Fibroblast of skin of right quadriceps (primary cell): ENCODE measurements at regions not wholly inside any gene's neighbourhood (a gene's known extent, or its start where the extent isn't known, plus 50 kb on each side); places are given as distances from the start of the nearest gene placed in this dataset.

Experiments used
- DNase-seq: peaks from one replicate; pipeline ENCODE4 v3.0.0-alpha.2; 2013

DNA sequence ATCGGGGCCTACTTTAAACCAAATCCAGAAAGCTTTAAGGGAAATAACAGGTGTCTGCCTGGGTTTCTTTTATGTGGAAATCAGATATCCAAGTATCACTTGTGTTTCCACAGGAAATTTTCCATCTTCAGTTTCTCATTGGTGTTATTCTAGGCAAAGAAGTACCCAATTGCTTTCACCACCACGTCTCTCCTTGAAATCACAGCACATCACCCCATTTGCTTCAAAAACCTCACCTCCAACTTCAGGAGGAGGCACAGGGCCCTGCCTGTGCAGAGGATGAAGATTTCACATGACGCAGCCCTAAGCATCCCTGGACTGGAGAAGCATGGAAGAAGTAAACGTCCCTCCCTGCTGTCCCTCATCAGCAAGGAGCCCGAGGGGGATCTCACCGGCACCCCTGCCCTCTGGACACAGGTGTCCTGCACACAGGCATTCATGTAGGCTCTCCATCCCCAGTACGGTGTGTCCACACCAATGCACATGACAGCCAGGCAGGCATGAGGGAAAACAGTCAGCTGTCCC is 182.3 kb downstream of the TBXT start:
- no peak for DNase-seq

DNA sequence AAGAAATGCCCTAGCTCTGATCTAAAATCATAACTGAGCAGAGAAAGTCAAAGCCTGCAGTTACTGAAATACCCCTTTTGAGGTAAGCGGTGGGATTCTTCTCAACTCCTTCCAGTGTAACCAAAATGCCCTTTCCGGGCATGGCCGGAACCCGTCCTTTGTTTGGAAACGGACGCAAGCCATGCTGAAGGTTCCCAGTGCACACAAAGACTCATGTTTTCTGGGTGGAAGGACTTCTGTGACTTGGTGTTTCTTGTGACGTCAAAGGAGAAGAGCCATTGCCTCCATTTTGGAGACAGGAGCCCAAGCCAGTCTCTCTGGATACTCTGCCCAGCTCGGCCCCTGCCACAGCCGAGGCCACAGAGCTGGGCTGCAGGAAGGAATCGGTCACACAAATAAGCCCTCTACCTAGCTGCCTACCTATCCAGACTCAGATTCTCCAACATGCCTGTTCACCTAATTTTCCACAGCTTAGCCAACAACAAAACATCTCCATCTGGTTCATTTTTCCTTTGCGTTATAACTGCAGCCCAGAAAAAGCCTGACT is 182.8 kb downstream of the TBXT start:
- no peak for DNase-seq

DNA sequence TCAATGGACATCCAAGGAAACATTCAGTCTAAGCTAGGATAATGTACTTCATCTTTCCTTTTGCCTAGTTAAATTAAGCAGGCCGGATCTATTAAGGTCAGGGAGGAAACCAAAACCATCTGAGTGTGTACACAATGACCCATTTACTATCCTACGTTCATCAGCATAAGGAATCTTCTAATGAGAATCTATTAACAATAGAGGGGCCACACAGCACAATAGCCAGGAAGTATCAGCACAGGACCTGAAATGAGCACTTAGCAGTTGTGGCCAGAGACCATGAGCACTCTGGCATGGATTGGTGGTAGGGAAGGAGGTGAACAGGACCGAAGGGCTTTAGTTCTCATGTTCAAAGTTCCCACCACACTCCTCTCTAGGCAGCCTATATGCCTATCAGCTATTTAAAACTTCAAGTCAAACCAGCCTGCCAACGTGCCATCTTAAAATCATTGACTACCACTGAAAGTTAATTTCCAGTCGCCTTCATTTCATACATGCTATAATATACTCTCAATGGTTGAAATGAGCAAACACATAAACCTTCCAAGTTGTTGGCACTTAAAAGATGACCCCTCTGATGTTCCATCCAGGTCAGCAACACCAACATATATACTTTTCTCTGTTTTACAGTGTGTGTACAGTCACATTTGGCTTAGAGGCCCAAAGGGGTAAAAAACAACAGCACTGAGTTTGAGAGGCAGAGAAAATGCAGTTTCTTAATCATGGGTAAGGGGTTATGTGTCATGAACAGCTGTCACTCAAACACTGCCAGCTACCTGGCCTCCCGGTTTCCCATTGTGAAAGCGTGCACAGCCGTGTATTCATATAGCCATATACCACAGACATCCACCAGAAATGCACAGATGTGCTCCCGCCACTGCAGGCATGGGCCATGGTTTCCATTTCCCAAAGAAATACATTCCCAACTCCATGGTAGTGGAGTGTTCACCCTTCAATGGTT is 184.3 kb downstream of the TBXT start:
- no peak for DNase-seq

DNA sequence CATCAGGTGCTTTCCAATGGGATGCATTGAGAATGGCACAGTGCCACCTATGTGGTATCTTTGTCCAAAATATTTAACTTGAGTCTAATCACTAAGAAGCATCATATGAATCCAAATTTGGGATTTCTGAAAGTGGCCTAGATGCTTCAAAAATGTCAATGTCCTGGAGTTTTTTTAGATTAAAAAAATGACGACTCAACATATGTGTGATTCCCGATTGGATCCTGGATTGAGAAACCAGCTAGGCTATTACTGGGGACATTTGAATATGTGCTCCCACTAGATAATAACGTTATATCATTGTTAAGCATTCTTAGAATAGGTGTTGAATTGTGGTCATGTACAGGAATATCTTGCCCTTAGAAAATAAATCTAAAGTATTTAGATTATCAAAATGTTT is 189.2 kb downstream of the TBXT start:
- DNase-seq: no peak

DNA sequence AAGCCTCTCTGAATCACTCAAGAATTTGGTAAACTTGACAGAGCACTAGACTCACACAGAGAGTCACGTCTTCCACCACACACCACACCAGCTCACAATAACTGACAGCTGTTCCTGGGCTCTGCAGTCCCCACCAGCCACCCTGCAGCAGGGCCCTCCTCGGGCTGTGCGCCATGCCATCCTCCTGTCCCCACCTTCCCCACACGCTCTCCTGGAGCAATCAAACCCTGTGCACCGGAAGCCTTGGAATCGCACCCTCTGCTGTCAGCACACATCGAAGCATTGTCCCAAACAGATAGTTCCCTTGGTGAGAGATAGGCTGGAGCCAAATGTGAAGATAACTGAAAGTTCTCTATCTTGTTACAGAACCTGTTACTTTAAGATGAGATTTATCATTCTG is 191.0 kb downstream of the TBXT start:
- DNase-seq: no peak

DNA sequence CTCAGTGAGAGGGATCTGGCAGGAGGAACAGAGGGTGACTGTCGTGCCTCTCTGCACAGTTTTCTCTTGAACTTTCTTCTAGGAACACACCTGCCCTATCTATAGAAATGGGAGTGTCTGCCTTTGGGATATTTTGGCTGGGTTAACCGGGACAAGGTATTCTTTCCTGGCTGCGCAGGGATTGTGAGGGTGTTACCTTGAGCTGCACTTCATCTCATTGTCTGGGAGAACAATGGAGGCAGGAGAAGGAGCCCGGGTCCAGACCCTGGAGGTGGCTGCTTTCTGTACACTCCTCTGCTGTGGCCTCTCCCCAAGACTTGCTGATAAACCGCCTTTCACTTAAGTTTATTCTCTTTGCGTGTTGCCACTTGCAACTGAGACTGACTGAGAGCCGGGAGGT is 192.8 kb downstream of the TBXT start:
- DNase-seq: no peak

DNA sequence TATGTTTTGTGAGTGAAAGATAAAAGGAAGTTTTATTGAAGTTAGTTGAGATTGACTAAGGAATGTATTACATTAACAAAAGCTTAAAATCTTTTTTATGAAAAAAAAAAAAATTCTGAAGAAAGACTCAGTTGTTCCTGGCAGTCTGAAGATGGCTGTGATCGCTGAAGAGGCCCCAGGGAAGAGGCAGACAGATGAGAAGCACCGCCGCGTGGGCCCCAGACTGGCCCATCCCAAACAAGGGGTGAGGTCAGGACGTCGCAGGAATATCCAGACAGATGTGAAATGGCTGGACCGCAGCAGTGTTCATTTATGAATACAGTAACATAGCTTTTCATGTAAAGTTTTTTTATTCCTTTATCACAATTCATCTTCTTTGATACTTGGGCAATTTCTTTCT is 194.2 kb downstream of the TBXT start:
- DNase-seq: no peak

DNA sequence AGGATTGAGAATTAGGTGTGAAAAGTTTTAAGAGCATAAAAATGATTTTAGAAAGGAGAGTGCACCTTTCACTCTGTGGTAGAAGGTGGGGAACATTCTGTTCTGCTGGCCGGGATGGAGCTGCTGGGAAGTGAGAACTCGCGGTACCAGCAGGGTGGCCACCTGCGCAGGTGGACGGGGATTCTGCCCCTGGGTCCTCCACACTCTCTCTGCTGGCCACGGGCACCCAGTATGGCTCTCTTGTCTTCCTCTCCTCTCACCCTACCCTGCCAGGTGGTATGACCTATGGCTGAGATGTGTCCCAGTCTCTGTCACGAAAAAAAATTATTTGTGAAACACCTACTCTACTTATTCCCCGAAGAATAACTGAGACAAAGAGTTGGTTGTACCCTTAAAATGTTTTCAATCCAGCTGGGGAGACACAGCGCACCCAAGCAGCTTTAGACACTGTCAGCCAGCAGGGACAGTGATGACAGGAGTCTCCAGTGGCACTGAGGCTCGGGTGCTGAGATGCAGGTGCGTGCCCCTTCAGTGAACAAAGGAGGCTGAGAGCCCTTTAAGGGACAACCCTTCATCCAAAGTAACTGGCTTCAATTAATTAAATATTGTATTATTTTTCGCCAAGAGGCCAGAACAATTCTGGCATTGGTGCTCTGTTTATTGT is 195.4 kb downstream of the TBXT start:
- DNase-seq: no peak

DNA sequence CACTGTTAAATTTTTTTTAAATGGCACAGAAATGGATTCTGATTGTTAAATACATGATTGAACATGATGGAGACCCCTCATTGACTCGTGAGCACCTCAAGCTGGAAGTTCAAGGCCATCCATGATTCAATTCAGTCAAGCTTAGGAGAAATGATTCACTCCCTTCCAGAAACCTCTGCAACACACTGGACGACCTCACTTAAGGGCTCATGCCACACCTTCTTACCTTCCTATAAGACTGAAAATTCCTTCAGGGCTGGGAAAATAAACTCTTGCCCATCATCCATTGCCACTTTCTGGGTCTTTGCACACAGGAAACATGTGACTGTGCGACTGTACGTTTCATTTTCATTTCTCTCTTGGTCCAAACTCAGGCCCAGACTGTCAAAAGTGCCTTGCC is 196.4 kb downstream of the TBXT start:
- DNase-seq: no peak

DNA sequence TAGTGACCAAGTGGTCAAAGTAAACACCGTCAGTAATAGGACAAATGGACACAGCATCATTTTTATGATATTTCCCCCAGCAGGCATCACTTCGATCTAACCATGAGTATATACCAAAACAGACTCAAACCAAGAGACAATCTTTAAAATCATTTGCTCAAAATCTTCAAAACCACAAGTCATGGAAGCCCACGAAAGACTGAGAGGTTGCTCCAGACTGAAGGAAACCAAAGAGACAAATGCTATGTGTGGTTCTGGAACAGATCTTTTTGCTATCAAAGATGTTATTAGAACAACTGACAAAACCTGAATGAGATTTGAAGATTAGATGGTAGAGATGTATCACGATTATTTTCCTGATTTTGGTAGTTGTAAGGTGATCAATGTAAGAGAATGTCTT is 197.7 kb downstream of the TBXT start:
- DNase-seq: no peak

DNA sequence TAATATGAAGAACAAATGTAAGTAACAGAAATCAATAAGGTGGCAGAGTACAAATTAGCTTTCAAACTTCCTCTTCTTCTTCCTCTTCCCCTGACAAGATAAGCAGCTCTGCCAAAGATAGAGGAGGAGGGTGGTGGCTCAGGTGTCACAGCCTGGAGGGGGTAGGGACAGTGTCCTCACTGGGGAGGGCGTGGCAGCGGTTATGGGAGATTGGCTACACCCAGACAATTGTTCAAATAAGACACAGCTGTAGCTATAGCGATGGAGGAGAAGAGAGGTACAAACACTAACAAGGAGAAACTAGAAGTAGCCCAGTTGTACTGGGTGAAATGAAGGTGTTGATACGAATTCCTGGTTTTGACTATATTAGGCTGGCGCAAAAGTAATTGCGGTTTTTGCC is 198.5 kb downstream of the TBXT start:
- no peak for DNase-seq

DNA sequence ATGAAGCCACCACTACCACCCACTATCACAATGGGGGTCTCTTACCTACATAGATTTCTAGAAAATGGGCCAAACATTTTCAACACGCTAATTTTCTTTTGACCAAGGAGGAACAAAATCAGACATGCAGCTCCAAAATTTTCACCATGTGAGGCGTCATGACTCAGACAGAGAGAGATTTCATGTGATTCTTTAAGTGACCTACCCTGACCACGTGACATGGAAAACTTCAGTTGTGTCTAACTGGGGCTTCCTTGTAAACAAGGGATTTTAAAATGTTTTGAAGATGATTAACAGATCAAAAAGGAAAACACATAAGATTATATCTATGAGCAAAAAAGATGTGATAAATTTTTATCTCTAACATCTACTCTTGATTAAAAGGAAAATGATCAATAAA is 199.2 kb downstream of the TBXT start:
- DNase-seq: no peak

DNA sequence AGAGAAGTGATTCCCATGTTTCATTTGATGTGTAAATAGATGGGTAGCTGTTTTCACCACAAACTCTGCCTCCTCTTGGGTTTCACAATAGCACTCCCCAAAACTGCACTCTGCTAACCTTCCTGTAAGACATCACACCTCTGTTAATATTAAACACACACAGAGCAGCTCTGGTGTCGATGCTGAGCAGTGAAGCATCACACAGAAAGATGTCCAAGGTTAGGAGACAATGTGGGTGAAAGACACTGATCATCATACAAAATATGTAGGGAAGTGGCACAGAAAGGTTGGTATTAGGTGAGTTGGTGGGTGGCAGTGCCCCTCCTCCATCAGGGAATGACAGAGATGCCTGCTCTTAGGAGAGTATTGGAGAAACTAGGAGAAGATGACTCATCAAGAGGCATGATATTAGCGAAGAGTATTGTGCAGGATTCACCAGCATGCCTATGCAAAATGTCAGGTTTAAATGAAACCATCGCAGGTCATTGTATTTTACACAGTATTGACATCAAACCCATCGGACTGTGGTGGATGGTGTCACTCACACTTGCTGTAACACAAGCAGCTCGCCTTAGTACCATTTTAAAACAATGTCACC is 199.7 kb downstream of the TBXT start:
- DNase-seq: no peak

DNA sequence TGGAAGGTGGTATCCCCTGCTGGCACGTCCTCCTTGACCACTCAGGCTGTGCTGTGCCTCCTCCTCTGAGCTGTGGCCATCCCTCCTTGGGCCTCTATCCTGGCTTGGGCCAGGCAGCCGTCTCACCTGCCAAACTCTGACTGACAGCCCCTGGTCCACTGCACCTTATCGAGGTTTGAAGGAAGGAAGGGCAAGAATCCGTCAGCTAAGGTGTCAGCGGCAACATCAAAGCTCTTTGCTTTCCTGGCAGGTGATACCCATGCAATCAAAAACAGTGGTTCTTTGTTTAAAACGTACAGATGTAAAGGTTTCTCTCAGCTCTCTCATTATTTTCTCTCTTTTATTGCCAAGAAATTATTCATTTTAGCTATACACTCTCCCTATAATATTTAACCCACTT is 203.9 kb downstream of the TBXT start:
- DNase-seq: no peak

DNA sequence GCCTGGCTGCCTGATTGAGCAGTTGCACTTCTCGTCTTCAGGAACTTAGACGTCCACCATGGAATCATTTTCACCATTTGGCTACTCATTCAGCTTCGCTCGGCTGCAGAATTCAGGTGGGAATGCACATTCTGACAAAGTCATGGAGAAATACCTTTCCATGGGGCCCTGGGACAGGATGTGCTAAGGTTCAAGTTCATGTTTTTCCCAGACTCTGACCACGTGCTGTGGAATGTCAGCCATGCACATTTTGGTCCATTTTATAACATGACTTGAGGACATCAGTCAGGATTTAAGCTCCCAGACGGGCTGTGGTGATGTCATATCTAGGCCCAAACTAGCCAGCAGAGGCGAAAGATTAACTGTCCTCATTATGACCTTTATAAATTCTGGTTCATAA is 205.3 kb downstream of the TBXT start:
- no peak for DNase-seq

DNA sequence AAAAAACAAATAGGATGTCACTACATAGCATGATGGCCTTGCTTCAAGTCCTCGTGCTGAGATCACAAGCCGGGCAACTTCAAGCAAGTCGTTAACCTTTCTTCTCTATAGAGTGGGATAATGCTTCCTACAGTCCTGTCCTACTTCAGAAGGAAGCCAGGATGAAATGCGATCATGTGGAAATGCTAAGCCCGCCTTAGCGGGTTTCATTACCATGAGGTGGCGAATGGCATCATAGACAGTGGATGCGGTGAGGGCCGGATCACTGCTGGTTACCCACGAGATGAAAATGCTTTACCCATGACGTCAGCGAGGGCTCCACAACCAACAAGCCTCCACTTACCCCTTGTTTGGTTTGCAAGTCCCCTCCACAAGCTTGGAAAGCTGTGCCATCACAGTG is 206.4 kb downstream of the TBXT start:
- no peak for DNase-seq

DNA sequence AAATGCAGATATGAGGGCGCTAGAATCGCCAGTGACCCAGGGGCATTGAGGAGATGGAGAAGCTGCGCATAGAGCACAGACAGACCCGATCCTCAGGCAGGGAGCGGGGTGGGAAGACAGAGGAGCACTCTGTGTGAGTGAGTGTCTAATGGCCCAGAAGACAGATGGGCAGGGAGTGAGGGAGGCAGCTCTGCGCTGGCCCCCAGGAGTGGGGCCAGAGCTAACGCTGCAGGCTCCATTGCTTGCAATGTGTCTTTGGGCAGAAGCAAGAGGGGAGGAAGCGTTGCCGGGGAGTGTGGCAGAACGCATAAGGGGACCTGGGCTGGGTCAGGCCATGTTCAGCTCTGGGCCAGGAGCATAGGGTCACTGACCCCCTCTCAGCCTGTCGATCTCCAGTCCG is 207.0 kb downstream of the TBXT start:
- no peak for DNase-seq

DNA sequence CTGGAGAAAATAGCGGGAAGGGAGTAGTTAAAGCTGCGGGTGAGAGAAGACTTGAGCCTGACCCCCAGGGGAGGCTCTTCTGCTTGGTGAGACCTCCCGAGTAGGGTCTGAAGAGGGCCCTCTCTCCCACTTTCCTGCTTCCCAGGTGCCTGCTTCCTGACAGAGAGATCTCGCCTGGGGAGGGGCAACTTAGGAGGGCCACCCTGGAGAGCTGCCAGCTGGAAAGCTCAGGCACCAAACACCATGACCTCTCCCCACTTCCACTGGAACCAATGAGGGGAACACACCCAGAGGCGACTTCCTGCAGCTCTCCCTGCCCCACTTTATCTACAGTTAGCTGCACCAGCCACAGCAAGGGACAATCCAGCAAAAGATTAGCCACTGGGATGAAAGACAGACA is 208.0 kb downstream of the TBXT start:
- DNase-seq: no peak

DNA sequence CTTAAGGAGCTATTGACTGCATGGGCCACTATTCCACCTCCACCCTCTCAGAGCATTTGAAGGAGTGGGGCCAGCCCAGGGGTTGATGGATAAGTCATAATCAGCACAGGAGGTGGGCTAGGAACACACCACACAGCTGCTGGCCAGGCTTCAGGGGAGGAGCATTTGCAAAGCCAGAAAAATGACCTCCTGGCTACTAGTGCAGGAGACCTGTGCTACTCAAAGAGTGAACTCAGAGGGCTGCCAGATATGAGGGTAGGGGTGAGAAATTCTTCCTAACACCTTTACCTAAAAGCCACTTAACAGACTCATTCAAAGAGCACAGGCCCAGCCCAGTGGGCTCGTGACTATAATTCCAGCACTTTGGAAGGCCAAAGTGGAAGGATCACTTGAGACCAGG is 210.8 kb downstream of the TBXT start:
- DNase-seq: no peak

DNA sequence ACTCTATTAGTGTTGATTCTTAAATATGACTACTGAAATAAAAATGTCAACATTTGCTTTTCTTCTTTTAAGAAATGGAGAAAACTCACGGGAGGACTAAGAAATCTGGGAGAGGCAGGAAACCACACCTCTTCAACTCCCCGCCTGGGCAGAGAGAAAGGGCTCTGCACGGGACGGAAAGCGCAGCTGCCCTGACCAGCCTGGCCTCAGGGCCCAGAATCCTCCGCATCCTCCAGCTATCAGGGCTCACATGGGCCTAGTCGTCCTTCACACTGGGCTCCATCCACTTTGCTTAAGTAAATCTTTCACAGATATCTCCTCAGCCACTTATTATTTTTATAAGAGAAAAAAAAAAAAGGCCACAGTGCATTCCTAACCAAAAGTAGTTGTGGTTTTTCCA is 215.1 kb downstream of the TBXT start:
- DNase-seq: no peak

DNA sequence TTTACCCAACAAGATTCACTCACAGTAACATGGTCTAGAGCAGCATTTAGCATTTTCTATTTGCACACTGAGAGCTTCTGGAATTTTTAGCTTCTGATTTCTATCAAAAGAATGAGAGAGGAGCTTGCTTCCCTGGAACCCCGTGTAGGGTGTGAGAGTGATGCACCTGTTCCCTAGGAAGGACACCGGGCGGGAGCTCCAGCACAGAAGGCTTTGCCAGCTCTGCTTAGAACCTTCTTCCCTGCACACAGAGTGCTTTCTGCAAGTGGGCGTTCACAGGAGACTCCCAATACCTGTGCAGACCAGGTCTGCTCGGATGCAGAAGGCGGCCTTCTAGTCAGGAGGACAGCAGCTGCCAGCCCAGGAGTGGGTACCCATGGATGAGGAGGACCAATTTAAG is 217.3 kb downstream of the TBXT start:
- no peak for DNase-seq

DNA sequence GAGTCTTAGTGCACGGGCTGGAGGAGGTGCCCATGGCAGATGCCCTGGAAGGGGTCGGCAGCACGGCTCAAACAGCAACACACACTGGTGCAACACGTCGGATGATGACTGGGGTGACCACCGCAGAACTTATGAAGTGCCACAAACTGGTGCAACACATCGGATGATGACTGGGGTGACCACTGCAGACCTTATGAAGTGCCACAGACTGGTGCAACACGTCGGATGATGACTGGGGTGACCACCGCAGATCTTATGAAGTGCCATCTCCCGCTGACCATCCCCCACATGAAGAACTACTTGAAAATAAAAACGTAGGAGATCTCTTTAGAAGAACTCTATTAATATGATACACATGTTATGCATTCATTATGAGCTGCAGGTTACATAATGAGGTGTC is 218.3 kb downstream of the TBXT start:
- DNase-seq: no peak

DNA sequence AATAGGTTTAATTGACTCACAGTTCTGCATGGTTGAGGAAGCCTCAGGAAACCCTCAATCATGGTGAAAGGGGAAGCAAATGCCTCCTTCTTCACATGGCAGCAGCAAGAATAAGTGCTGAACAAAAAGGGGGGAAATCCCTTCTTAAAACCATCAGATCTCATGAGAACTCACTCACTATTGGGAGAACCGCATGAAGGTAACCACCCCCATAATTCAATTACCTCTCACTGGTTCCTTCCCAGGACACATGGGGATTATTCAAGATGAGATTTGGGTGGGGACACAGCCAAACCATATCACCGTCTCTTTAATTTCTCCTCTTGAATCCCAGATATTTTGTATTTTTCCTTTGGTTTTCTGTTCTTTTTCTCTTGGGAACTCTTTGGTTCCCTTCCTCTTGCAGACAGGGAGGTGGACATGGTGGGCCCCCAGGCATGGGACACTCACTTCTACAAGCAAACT is 223.6 kb downstream of the TBXT start:
- DNase-seq: no peak

DNA sequence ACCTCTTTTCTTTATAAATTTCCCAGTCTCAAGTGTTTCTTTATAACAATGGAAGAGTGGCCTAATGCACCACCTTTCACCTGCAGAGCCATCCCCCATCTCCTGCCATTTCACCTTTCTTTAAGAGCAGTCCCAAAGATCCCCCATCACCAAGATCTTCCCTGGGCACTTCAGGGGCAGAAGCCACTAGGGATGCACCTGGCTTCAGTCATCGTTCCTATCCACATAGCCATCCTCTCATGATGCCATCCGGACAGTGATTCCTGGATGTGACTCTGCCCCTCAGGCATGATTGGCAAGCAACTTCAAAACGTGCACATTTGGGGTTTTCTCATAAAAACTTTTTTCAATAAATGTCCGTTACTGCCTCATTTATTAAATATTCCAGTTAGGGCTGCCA is 225.9 kb downstream of the TBXT start:
- DNase-seq: no peak
